HS-5 (cell line): ENCODE measurements at regions not wholly inside any gene's neighbourhood (a gene's known extent, or its start where the extent isn't known, plus 50 kb on each side); places are given as distances from the start of the nearest gene placed in this dataset.

Experiments used
- DNase-seq: peaks from one replicate; pipeline ENCODE4 v3.0.0-alpha.2; 2012; ENCODE audit warnings: low read depth

DNA sequence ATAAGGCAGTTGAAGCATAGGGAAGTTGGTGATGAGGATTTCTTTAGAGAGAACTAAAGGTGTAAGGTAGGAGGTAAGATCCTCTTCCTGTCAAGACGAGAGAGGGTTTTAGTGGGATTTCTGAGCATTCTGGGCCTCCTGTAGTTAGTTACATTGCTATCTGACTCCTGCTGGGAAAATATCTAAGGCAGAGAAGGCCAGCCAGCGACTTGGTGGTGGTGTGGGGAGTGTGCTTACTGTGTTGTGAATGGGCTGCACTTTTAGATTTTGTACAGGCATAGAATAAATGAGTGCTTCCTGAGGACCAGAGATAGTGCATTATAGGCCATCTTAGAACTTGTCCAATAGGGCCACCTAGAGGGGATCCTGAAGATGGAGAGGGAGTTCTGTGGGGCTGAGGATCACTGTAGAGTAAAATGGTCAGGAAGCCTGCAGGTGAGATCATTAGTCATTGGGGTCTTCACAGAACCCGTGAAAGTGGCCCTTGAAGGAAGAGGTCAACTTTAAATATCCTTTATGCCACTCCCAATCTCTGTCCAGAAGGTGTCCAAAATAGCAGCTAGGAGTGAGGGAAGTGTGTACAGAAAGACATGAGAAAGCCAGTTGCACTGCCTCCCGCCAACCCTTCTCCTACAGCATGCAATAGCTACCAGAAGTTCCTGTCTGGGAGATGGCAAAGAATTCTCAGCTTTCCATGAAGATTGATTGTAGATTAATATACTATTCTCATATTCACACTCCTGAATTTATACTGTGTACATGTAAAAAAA lies 266.6 kb downstream of the POLR1F start:
- peak; percentile 10 for DNase-seq

DNA sequence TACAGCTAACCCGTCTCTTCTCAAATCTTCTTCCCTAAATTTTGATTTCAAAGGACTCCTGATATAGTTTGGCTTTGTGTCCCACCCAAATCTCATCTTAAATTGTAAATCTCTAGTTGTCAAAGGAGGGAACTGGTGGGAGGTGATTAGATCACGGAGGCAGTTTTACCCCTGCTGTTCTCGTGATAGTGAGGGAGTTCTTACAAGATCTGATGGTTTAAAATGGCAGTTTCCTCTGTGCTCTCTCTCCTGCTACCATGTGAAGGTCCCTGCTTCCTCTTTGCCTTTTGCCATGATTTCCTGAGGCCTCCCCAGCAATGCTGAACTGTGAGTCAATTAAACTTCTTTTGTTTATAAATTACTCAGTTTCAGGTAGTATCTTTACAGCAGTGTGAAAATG lies 269.3 kb downstream of the POLR1F start:
- no peak for DNase-seq

DNA sequence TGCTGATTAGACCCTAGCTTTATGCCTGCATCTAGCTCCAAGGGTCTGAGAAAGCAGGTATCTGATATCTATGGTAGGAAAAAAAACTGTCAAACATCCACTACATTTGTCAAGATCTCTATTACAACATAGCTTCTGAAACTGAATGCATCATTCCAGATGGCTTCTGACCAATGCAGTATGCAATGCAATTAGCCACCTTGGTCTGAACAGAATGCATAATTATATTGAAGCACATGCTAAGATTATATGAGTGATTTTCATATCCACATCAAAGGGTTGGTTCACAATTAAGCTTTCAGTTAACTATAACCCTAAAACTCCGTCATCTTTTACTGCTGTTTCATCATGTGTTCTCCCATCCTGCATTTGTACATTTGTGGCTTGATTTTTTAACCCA lies 271.4 kb downstream of the POLR1F start:
- DNase-seq = no peak

- DNase-seq = no peak
Observed at GRCh38 chr7:19427944-19428343, 280.9 kb downstream of the POLR1F start.

- DNase-seq = no peak
Observed at GRCh38 chr7:19421861-19422260, 276.6 kb upstream of the FERD3L start.

- DNase-seq = no peak
Observed at GRCh38 chr7:19417231-19417630, 272.0 kb upstream of the FERD3L start.

GRCh38 chr7:19415123-19415522 lies 269.9 kb upstream of the FERD3L start:
- DNase-seq = no peak

GRCh38 chr7:19413443-19413965 lies 268.3 kb upstream of the FERD3L start:
- no peak for DNase-seq

DNA sequence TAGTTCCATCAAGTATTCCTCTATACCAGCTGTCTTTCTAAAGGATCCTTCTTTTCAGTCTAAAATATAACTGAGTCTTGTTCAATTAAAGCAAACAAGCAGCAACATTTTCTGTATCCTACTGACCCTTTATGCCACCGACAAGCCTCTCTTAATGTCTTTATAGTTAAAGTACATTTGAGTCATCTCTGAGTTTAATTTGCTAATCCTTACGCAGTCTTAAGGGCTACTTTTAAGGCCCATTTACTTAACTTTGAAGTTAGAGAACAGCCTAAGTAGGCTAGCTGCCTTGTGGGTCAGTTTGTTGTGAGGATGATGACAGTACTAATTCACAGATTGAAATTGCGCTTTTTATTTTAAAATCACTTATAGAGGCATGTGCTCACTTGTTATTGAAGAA lies 265.5 kb upstream of the FERD3L start:
- DNase-seq = no peak

GRCh38 chr7:19410106-19410505 lies 264.9 kb upstream of the FERD3L start:
- no peak for DNase-seq

DNA sequence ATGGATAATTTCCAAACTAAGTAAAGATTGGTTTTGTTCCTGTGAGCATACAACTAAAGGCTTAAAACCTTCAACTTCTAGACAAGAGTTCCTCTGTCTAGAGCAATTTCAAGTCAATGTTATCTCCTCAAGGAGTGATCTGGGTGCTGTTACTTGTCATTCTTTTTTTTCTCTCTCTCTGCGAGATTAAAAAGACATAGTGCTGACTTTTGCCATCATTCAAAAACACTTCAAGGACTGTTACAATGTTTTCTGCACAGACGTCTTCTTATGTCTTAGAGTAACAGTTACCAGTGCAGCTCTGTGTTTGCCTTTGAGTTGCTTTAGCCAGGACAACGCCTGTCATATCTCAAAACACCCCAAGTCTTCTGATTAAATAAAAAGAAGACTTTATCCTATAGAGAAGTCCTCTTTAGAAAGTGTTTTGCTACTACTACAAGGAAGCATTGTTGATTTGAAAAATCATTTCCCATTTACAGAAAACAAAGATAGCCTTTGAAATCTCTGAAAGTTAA lies 263.5 kb upstream of the FERD3L start:
- DNase-seq = no peak

DNA sequence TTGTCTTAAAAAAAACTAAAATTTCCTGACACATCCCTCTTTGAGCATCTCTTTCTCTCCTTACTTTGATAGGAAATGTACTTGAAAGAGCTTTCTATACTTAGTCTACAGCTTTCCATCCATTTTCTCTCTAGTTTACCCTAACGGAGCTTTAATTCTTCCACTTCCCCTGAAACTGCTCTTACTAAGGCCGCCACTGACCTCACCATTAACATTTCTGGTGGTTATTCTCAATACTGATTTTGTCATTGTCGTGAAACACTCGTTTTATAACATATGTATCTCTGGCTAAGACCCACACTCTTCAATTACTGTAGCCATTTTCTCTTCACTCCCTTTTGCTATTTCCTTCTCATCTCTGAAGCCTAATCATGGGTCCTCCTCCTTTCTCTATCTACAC lies 262.0 kb upstream of the FERD3L start:
- DNase-seq = no peak

- peak; percentile 73 for DNase-seq
Observed at GRCh38 chr7:19405541-19405940, 260.3 kb upstream of the FERD3L start.

- peak; percentile 98 for DNase-seq
Observed at GRCh38 chr7:19404912-19405329, 259.7 kb upstream of the FERD3L start.

DNA sequence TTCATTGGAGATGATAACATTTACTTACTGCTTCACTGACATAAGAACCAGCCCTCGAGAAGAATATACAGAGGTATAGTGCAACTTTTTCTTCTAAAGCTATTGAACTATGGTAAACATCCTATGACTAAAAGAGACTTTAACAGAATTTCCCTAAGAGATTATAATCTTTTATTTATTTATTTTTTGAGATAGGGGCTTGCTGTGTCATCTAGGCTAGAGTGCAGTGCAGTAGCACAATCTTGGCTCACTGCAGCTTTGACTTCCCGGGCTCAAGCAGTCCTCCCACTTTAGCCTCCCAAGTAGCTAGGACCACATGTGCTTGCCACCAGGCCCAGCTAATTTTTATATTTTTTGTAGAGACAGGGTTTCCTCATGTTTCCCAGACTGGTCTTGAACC lies 258.5 kb upstream of the FERD3L start:
- DNase-seq = no peak

GRCh38 chr7:19401461-19401860 lies 256.2 kb upstream of the FERD3L start:
- no peak for DNase-seq

- no peak for DNase-seq
Observed at GRCh38 chr7:19400758-19401254, 255.6 kb upstream of the FERD3L start.

- no peak for DNase-seq
Observed at GRCh38 chr7:19397911-19398310, 252.7 kb upstream of the FERD3L start.

- peak; percentile 60 for DNase-seq
Observed at GRCh38 chr7:19392246-19392645, 247.0 kb upstream of the FERD3L start.

DNA sequence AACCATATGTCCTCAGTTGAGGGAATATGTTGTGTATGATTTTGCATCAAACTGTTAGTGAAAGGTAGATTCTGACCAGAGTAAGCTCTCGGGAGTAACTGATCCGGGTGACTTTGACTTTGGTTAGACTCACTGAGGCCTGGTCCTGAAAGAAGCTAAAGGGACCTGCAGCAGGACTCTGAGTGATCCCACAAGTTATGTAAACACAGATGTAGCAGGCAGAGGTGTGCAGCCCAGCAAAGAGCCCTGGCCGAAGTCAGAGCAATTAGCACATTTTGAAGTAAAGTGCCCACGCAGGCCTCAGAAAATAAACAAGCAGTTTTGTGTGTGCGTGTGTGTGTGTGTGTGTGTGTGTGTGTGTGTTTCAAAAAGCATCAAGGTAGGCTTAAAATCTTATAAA lies 245.6 kb upstream of the FERD3L start:
- DNase-seq = no peak

- no peak for DNase-seq
Observed at GRCh38 chr7:19381321-19381720, 236.1 kb upstream of the FERD3L start.

- DNase-seq = no peak
Observed at GRCh38 chr7:19378345-19378714, 233.1 kb upstream of the FERD3L start.

- DNase-seq = no peak
Observed at GRCh38 chr7:19377611-19378344, 232.6 kb upstream of the FERD3L start.
